ENCODE measurements at regions not wholly inside any gene's neighbourhood (a gene's known extent, or its start where the extent isn't known, plus 50 kb on each side); places are given as distances from the start of the nearest gene placed in this dataset.
A peak's percentile ranks its signal among the peaks of the same experiment; 100 is the strongest.

DNA sequence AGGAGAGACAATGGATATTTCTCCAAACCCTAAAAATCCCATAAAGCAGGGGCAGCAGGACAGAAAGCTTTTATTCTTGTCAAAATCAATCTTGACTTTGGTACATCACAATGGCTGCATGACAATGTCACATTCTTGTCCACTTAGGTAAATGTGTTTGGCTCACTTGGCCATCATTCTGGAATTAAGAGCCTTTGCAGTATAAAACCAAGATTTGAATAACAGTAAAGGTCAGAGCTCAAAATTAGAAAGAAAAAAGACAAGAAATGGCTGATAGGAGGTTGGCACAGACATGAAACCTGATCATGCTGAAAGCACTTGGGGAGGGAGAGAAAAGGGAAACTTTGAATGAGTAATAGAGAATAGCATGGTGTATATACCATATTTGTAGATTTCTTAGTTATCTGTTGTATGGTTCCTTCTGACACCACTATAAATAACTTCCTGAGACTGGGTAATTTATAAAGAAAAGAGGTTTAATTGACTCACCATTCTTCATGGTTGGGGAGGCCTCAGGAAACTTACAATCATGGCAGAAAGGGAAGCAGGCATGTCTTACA lies 158.5 kb upstream of the SGO1 start:
- no peaks in the 10 kb centered on the region for H3K36me3 Mint-ChIP-seq (ENCODE audit: insufficient read depth, unreplicated experiment)
- intact Hi-C loops (cut with micrococcal nuclease; ENCODE audit: unreplicated experiment), result loop anchor here (5.0 kb wide), 1 partner anchor 168 kb away; no protein-coding TSS in a partner anchor
- H3K27me3 Mint-ChIP-seq (ENCODE audit: unreplicated experiment), result no peaks in the 10 kb centered on the region
- H3K4me3 Mint-ChIP-seq (ENCODE audit: low read depth, unreplicated experiment), result no peak overlapping the region
- no peaks in the 10 kb centered on the region for H3K9me3 Mint-ChIP-seq (ENCODE audit: low read depth, unreplicated experiment)
- no peak for DNase-seq
- H3K4me1 Mint-ChIP-seq (ENCODE audit: low read depth, unreplicated experiment), result no peaks in the 10 kb centered on the region
- CTCF ChIA-PET, result interaction anchor here (0.6 kb wide), 1 partner anchor 1550 kb away, joined by 5 read pairs; no protein-coding TSS in a partner anchor
- BruUV-seq (replicated peaks), result no TSS peak
- TF ChIP-seq, protein P1, sequence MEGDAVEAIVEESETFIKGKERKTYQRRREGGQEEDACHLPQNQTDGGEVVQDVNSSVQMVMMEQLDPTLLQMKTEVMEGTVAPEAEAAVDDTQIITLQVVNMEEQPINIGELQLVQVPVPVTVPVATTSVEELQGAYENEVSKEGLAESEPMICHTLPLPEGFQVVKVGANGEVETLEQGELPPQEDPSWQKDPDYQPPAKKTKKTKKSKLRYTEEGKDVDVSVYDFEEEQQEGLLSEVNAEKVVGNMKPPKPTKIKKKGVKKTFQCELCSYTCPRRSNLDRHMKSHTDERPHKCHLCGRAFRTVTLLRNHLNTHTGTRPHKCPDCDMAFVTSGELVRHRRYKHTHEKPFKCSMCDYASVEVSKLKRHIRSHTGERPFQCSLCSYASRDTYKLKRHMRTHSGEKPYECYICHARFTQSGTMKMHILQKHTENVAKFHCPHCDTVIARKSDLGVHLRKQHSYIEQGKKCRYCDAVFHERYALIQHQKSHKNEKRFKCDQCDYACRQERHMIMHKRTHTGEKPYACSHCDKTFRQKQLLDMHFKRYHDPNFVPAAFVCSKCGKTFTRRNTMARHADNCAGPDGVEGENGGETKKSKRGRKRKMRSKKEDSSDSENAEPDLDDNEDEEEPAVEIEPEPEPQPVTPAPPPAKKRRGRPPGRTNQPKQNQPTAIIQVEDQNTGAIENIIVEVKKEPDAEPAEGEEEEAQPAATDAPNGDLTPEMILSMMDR (IDR thresholded peaks at IDR 0.05; ENCODE audit: unreplicated experiment), result no peak
- no peak overlapping the region for H3K27ac Mint-ChIP-seq (ENCODE audit: unreplicated experiment)

DNA sequence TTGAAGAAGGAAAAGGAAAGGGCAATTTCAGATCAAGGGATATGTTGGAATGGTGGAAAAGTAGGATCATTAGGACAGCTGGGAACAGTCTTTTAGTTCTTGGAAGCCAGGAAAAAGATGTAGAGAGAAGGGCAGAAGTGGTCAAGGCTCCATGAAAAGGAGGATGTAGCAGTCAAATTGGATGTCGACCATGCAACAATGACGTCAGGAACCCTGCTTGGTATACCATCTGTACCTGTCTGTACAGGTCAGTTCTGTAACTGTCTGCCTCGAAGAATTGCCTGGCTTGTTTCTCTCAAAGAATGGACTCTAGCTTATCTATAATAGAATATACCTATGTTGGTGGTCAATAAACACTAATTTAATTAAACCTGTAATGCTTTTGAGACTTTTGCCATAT lies 157.8 kb upstream of the SGO1 start:
- no peaks in the 10 kb centered on the region for H3K4me1 Mint-ChIP-seq (ENCODE audit: low read depth, unreplicated experiment)

DNA sequence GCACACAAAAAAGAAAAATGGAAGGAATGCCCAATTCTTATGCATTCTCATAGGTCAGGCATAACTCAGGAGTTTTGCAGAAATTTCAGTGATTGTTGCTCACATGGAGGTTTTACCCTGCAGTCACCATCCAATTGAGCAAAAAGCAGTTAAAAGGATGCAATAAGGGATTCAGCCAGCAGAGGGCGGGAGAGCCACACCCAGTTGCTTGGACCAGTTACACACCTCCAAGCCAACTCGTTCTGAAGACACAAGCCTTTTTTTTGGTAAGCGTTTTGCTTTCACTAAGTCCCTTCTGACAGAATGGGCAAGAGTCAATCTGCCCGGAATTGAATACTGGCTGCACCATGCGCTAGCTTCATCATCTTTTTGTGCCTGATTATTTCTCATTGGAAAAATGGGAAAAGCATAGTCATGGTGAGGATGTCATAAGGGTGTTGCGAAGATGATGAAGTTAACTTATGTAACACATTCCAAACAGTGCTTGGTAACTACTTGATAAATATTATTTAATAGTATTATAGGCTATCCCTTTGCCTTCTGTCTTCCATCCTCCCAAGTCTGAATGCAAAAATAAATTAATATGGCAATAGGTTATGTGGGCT lies 154.4 kb upstream of the SGO1 start:
- H3K27me3 Mint-ChIP-seq (ENCODE audit: unreplicated experiment), result no peaks in the 10 kb centered on the region
- H3K4me3 Mint-ChIP-seq (ENCODE audit: low read depth, unreplicated experiment), result no peak overlapping the region
- TF ChIP-seq, protein P1 (IDR thresholded peaks at IDR 0.05; ENCODE audit: unreplicated experiment), result peak; percentile 63
- H3K36me3 Mint-ChIP-seq (ENCODE audit: insufficient read depth, unreplicated experiment), result no peaks in the 10 kb centered on the region
- CTCF ChIA-PET, result no interaction called here
- peak; percentile 75 for DNase-seq
- BruUV-seq (replicated peaks), result no TSS peak
- H3K27ac Mint-ChIP-seq (ENCODE audit: unreplicated experiment), result no peak overlapping the region
- intact Hi-C loops (cut with micrococcal nuclease; ENCODE audit: unreplicated experiment), result loop anchor here (1.0 to 5.0 kb wide), 5 partner anchors 172 to 1554 kb away; no protein-coding TSS in a partner anchor
- H3K4me1 Mint-ChIP-seq (ENCODE audit: low read depth, unreplicated experiment), result no peaks in the 10 kb centered on the region
- no peaks in the 10 kb centered on the region for H3K9me3 Mint-ChIP-seq (ENCODE audit: low read depth, unreplicated experiment)

More for the DNA sequence above, 157.8 kb upstream of the SGO1 start:
- intact Hi-C loops (cut with micrococcal nuclease; ENCODE audit: unreplicated experiment), result loop anchor here (1.0 to 5.0 kb wide), 2 partner anchors 47 to 169 kb away; no protein-coding TSS in a partner anchor
- Mint-ChIP-seq H3K27me3 (ENCODE audit: unreplicated experiment) (no peaks in the 10 kb centered on the region), H3K27ac (ENCODE audit: unreplicated experiment) (no peak overlapping the region), H3K4me3 (ENCODE audit: low read depth, unreplicated experiment) (no peak overlapping the region), H3K36me3 (ENCODE audit: insufficient read depth, unreplicated experiment) (no peaks in the 10 kb centered on the region), H3K9me3 (ENCODE audit: low read depth, unreplicated experiment) (no peaks in the 10 kb centered on the region)
- CTCF ChIA-PET, result interaction anchor here (0.6 kb wide), 1 partner anchor 1551 kb away, joined by 5 read pairs; no protein-coding TSS in a partner anchor
- DNase-seq, result no peak
- TF ChIP-seq, protein P1 (IDR thresholded peaks at IDR 0.05; ENCODE audit: unreplicated experiment), result no peak
- no TSS peak for BruUV-seq (replicated peaks)

DNA sequence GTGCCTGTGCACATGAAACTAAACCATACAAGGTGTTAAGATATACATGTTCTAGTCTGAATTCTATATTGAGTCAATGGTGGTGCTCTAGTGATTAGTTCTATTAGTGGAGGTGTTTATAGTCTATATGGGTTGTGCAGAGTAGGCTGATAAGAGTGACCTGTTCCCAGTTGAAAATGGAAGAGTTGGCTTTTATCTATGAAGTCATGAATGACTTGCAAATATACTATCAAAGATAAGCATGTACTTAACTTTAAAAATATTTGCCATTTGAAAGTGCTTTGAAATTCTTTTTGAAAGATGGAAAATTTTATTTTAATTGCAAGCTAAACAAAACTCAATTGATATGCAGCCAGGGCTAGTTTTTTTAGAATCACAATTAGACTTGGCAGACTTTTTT lies 150.6 kb upstream of the SGO1 start:
- CTCF ChIA-PET, result no interaction called here
- no TSS peak for BruUV-seq (replicated peaks)
- no peaks in the 10 kb centered on the region for H3K4me1 Mint-ChIP-seq (ENCODE audit: low read depth, unreplicated experiment)
- no peak for DNase-seq
- no peaks in the 10 kb centered on the region for H3K36me3 Mint-ChIP-seq (ENCODE audit: insufficient read depth, unreplicated experiment)
- intact Hi-C loops (cut with micrococcal nuclease; ENCODE audit: unreplicated experiment), result loop anchor here (5.0 kb wide), 1 partner anchor 109 kb away; no protein-coding TSS in a partner anchor
- no peaks in the 10 kb centered on the region for H3K9me3 Mint-ChIP-seq (ENCODE audit: low read depth, unreplicated experiment)
- no peak overlapping the region for H3K4me3 Mint-ChIP-seq (ENCODE audit: low read depth, unreplicated experiment)
- no peaks in the 10 kb centered on the region for H3K27me3 Mint-ChIP-seq (ENCODE audit: unreplicated experiment)
- H3K27ac Mint-ChIP-seq (ENCODE audit: unreplicated experiment), result no peak overlapping the region
- TF ChIP-seq, protein P1 (IDR thresholded peaks at IDR 0.05; ENCODE audit: unreplicated experiment), result no peak

All from Calu3 (cell line).